Endothelial cell of umbilical vein (primary cell): ENCODE measurements at regions not wholly inside any gene's neighbourhood (a gene's known extent, or its start where the extent isn't known, plus 50 kb on each side); places are given as distances from the start of the nearest gene placed in this dataset.

Experiments
- BruUV-seq: library from RNA; stranded (reverse); fragments of 400-500 nt; replicated peaks from 2 replicates; lab custom pipeline; 2021; lab: Mats Ljungman, UMichigan
- CTCF ChIA-PET: fragments of 300-600, 350-600 bp; sonication (Branson Sonifier 250); formaldehyde crosslinking; loops from one replicate; lab custom pipeline; 2021; ENCODE audit warnings: antibody characterized with exemption, inconsistent platforms; lab: Charles Lee
- POLR2A ChIA-PET: fragments of 300-600, 350-600 bp; sonication (Branson Sonifier 250); formaldehyde crosslinking; loops from one replicate; lab custom pipeline; 2021; ENCODE audit warnings: antibody characterized with exemption, inconsistent platforms; lab: Charles Lee
- DNase-seq: peaks from one replicate; pipeline ENCODE4 v3.0.0-alpha.2; 2011; ENCODE audit warnings: low read depth, low spot score
- FAIRE-seq: peaks from 2 replicates; lab custom pipeline; 2011; peaks lifted over from hg19 to GRCh38; lab: Jason Lieb, UNC
- H2AFZ ChIP-seq: 2 replicates; pipeline ENCODE4 v1.6.0; 2012; ENCODE audit warnings: low read depth, low read length, control low read depth, inconsistent platforms
- H3K27ac ChIP-seq: 2 replicates; pipeline ENCODE4 v1.5.1; 2011; ENCODE audit warnings: low read depth, mild to moderate bottlenecking, control low read depth, low read length, moderate library complexity; ENCODE audit not compliant: insufficient read depth
- H3K27me3 ChIP-seq, 2 experiments: 2 replicates each; pipeline versions ENCODE4 v1.6.0 to v1.6.1; 2011; ENCODE audit warnings: low read length in 2 of 2, mixed read lengths in 1 of 2; ENCODE audit not compliant: control insufficient read depth in 2 of 2, insufficient read depth in 2 of 2
- H3K36me3 ChIP-seq, 2 experiments: 2 replicates in 1 of 2; 3 replicates in 1 of 2; pipeline ENCODE4 v1.5.1; 2011; ENCODE audit warnings: low read length in 2 of 2, mild to moderate bottlenecking in 1 of 2, moderate library complexity in 1 of 2; ENCODE audit not compliant: control insufficient read depth in 2 of 2, insufficient read depth in 2 of 2; ENCODE audit errors: extremely low read depth in 1 of 2
- H3K4me1 ChIP-seq: 3 replicates; pipeline ENCODE4 v1.5.1; 2011; ENCODE audit warnings: mild to moderate bottlenecking, low read length; ENCODE audit not compliant: control insufficient read depth, insufficient read depth; ENCODE audit errors: extremely low read depth
- H3K4me2 ChIP-seq: 2 replicates; pipeline ENCODE4 v1.6.1; 2011; ENCODE audit warnings: low read length, control low read depth, mixed read lengths; ENCODE audit not compliant: insufficient read depth
- H3K4me3 ChIP-seq, 3 experiments: fragments of 200-600 bp in 1 of 3; sonication (generic), shearing (Covaris generic) in 1 of 3; replicated peaks in 1 of 3; 2 replicates each; pipeline ENCODE4 v1.5.1; 2011 to 2016; ENCODE audit warnings: control low read depth in 3 of 3, low read length in 3 of 3, mild to moderate bottlenecking in 2 of 3, inconsistent platforms in 1 of 3, low read depth in 1 of 3, moderate library complexity in 1 of 3; ENCODE audit not compliant: insufficient read depth in 1 of 3
- H3K79me2 ChIP-seq: 2 replicates; pipeline ENCODE4 v1.6.0; 2012; ENCODE audit warnings: low read length, inconsistent platforms; ENCODE audit not compliant: control insufficient read depth, insufficient read depth
- H3K9ac ChIP-seq: replicated peaks from 2 replicates; pipeline ENCODE3; 2011; ENCODE audit warnings: low read length, control low read depth; ENCODE audit not compliant: insufficient read depth; ENCODE audit errors: extremely low read depth
- H3K9me1 ChIP-seq: replicated peaks from 3 replicates; pipeline ENCODE4 v1.6.0; 2011; ENCODE audit warnings: mild to moderate bottlenecking, low read length; ENCODE audit not compliant: control insufficient read depth, insufficient read depth; ENCODE audit errors: extremely low read depth
- H3K9me3 ChIP-seq: replicated peaks from 2 replicates; pipeline ENCODE4 v1.5.1; 2012; ENCODE audit warnings: low read length, inconsistent platforms; ENCODE audit not compliant: control insufficient read depth, insufficient read depth
- H4K20me1 ChIP-seq: replicated peaks from 2 replicates; pipeline ENCODE3; 2011; ENCODE audit warnings: mild to moderate bottlenecking, low read length; ENCODE audit not compliant: control insufficient read depth, insufficient read depth; ENCODE audit errors: extremely low read depth
- CTCF ChIP-seq, 2 donors: IDR thresholded peaks; 1 replicate in 1 of 2; 2 replicates in 1 of 2; pipeline ENCODE4 v1.5.1; 2011; ENCODE audit warnings: low read length in 2 of 2, mild to moderate bottlenecking in 2 of 2, moderate library complexity in 2 of 2, control low read depth in 1 of 2, inconsistent platforms in 1 of 2, low read depth in 1 of 2; ENCODE audit not compliant: insufficient read depth in 1 of 2; ENCODE audit errors: extremely low read depth in 1 of 2
- EZH2 ChIP-seq: IDR thresholded peaks from 2 replicates; pipeline ENCODE4 v1.6.1; 2012; ENCODE audit warnings: borderline replicate concordance, low read depth, mild to moderate bottlenecking, moderate library complexity, low read length, inconsistent platforms; ENCODE audit not compliant: severe bottlenecking
- FOS ChIP-seq: IDR thresholded peaks from 2 replicates; pipeline ENCODE4 v1.6.1; 2011; ENCODE audit warnings: mild to moderate bottlenecking, low read length, moderate library complexity, borderline replicate concordance; ENCODE audit not compliant: insufficient read depth
- GATA2 ChIP-seq: IDR thresholded peaks from 2 replicates; pipeline ENCODE4 v1.7.0; 2011; ENCODE audit warnings: low read depth, mild to moderate bottlenecking, moderate library complexity, mixed read lengths, low read length; ENCODE audit not compliant: insufficient read length, insufficient read depth
- JUN ChIP-seq: IDR thresholded peaks from 2 replicates; pipeline ENCODE4 v1.6.1; 2011; ENCODE audit warnings: borderline replicate concordance, low read depth; ENCODE audit not compliant: insufficient read length, insufficient read depth
- MAX ChIP-seq: IDR thresholded peaks from 2 replicates; pipeline ENCODE4 v1.6.1; 2011; ENCODE audit not compliant: insufficient read depth, insufficient read length
- MYC ChIP-seq: IDR thresholded peaks from one replicate; pipeline ENCODE4 v1.6.1; 2011; ENCODE audit warnings: mild to moderate bottlenecking, low read depth, low read length
- POLR2A ChIP-seq: IDR thresholded peaks from 2 replicates; pipeline ENCODE4 v1.6.1; 2012; ENCODE audit warnings: low read depth, mild to moderate bottlenecking, control low read depth, low read length
- POLR2AphosphoS5 ChIP-seq: IDR thresholded peaks from 2 replicates; pipeline ENCODE4 v1.6.1; 2012; ENCODE audit warnings: low read depth, mild to moderate bottlenecking, control low read depth, low read length, moderate library complexity; ENCODE audit not compliant: insufficient read depth
- dilution Hi-C: fragments of 300-500 bp; cut with MboI; formaldehyde crosslinking; loops from one replicate; pipeline ENCODE4 v1.15.0; 2019; ENCODE audit warnings: low sequenced_read_pairs; ENCODE audit not compliant: extremely low pct_ligation_motif_present
- intact Hi-C: fragments of 100-400 bp; cut with micrococcal nuclease; formaldehyde crosslinking; loops from one replicate; pipeline ENCODE4 v1.10.0; 2022

- Histone ChIP-seq H3K79me2 (no peaks in the 10 kb centered on the region), H3K9me1 (no peaks in the 10 kb centered on the region), H3K27me3 (peaks cover 4 to 6% of the 10 kb centered on the region in 2 experiments), H3K9ac (no peak overlapping the region), H3K36me3 (no peaks in the 10 kb centered on the region), H3K4me1 (no peaks in the 10 kb centered on the region), H3K9me3 (no peaks in the 10 kb centered on the region), H3K27ac (no peak overlapping the region), H2AFZ (no peak overlapping the region), H4K20me1 (no peaks in the 10 kb centered on the region), H3K4me2 (no peak overlapping the region), H3K4me3 (no peak overlapping the region)
- no peak for DNase-seq
- ChIA-PET POLR2A (no interaction called here), CTCF (no interaction called here)
- TF ChIP-seq MYC: no peak
- TF ChIP-seq JUN: no peak
- no peak for TF ChIP-seq CTCF (IDR thresholded peaks at IDR 0.05; ENCODE audit: extremely low read depth in 1 of 2, insufficient read depth in 1 of 2, low read depth in 1 of 2, low read length in 2 of 2)
- TF ChIP-seq MAX: no peak
- TF ChIP-seq POLR2A: no peak
- TF ChIP-seq EZH2: no peak
- no peak for TF ChIP-seq POLR2AphosphoS5
- TF ChIP-seq FOS: no peak
- TF ChIP-seq GATA2: no peak
- intact Hi-C loops: no loop called here
- dilution Hi-C loops: no loop called here
- FAIRE-seq: no peak
- no TSS peak for BruUV-seq
Observed at GRCh38 chr7:55299273-55299967, 65.7 kb upstream of the LANCL2 start.
